SK-N-SH (cell line): ENCODE measurements at regions not wholly inside any gene's neighbourhood (a gene's known extent, or its start where the extent isn't known, plus 50 kb on each side); places are given as distances from the start of the nearest gene placed in this dataset.

Source experiments
- TF ChIP-seq, protein P1 (sequence below): IDR thresholded peaks from 2 replicates; pipeline ENCODE4 v1.6.1; 2012; ENCODE audit warnings: mild to moderate bottlenecking, low read depth, low read length, moderate library complexity
- TF ChIP-seq, protein P2 (sequence below): IDR thresholded peaks from 2 replicates; pipeline ENCODE4 v1.4.0; 2012; ENCODE audit warnings: low read depth
- TF ChIP-seq, protein P3 (sequence below): fragments of 200-600 bp; sonication (generic); IDR thresholded peaks from 2 replicates; pipeline ENCODE4 v1.6.1; 2017; ENCODE audit warnings: antibody characterized with exemption, mild to moderate bottlenecking, moderate library complexity

DNA sequence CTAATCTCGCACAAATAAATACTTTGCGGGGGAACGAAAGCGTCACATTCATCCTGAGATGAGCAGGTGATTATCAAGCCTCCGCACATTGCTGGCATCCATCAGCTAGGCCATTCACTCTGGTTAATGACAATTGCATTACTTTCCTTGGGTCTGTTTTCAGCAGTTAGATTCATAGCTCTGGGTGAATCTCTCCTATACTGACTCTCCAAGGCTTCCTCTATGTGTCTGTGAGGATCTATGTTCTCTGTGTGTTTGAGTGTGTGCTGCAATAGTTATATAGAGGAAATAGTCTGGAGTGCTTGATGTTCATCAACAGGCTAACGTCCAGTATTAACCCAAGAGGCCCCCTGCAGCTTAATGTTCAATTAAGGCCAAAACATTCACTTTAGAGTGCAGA, 133.0 kb upstream of the CTTNBP2NL start:
- TF ChIP-seq, protein P1, sequence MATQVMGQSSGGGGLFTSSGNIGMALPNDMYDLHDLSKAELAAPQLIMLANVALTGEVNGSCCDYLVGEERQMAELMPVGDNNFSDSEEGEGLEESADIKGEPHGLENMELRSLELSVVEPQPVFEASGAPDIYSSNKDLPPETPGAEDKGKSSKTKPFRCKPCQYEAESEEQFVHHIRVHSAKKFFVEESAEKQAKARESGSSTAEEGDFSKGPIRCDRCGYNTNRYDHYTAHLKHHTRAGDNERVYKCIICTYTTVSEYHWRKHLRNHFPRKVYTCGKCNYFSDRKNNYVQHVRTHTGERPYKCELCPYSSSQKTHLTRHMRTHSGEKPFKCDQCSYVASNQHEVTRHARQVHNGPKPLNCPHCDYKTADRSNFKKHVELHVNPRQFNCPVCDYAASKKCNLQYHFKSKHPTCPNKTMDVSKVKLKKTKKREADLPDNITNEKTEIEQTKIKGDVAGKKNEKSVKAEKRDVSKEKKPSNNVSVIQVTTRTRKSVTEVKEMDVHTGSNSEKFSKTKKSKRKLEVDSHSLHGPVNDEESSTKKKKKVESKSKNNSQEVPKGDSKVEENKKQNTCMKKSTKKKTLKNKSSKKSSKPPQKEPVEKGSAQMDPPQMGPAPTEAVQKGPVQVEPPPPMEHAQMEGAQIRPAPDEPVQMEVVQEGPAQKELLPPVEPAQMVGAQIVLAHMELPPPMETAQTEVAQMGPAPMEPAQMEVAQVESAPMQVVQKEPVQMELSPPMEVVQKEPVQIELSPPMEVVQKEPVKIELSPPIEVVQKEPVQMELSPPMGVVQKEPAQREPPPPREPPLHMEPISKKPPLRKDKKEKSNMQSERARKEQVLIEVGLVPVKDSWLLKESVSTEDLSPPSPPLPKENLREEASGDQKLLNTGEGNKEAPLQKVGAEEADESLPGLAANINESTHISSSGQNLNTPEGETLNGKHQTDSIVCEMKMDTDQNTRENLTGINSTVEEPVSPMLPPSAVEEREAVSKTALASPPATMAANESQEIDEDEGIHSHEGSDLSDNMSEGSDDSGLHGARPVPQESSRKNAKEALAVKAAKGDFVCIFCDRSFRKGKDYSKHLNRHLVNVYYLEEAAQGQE: no peak
- TF ChIP-seq, protein P2, sequence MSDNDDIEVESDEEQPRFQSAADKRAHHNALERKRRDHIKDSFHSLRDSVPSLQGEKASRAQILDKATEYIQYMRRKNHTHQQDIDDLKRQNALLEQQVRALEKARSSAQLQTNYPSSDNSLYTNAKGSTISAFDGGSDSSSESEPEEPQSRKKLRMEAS: no peak
- TF ChIP-seq, protein P3, sequence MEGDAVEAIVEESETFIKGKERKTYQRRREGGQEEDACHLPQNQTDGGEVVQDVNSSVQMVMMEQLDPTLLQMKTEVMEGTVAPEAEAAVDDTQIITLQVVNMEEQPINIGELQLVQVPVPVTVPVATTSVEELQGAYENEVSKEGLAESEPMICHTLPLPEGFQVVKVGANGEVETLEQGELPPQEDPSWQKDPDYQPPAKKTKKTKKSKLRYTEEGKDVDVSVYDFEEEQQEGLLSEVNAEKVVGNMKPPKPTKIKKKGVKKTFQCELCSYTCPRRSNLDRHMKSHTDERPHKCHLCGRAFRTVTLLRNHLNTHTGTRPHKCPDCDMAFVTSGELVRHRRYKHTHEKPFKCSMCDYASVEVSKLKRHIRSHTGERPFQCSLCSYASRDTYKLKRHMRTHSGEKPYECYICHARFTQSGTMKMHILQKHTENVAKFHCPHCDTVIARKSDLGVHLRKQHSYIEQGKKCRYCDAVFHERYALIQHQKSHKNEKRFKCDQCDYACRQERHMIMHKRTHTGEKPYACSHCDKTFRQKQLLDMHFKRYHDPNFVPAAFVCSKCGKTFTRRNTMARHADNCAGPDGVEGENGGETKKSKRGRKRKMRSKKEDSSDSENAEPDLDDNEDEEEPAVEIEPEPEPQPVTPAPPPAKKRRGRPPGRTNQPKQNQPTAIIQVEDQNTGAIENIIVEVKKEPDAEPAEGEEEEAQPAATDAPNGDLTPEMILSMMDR: no peak
